ENCODE measurements at regions not wholly inside any gene's neighbourhood (a gene's known extent, or its start where the extent isn't known, plus 50 kb on each side); places are given as distances from the start of the nearest gene placed in this dataset.

DNA sequence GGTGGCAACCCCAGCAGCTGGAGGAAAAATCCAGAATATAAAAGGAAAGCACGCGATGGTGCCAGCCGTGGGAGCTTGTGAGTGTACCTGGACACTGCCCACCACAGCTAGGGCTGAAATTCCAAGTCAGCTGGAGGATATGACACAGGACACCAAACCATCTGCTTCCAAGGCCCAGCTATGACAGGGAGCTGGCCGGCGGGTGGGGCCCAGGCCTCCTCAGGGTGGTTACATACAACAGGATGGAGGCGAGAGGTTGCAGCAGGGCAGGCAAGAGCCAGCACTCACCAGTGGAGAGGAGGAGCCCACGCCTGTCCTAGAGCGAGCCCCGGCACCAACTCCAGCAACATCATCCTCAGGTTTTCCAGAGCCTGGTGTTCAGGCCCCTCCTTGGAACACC is 163.2 kb upstream of the RPL38 start:
- Histone ChIP-seq H3K27ac (no peak overlapping the region), H3K4me3 (no peak overlapping the region), H3K4me1 (replicated peaks in 1 of 2) (peaks cover 6 to 32% of the 10 kb centered on the region in 2 donors)
- ATAC-seq (replicated peaks in 6 of 8): peak in 1 of 8 experiments; percentile 6
- 93 to 100% methylated on average over 3 to 4 of the region's 9 CpGs; no CpG with 5 or more reads in 8 of the 10 experiments for WGBS, 10 experiments
- in situ Hi-C loops (cut with MboI; ENCODE audit: low pct_unique_long_range_greater_than_20kb in 2 of 9, low sequenced_read_pairs in 9 of 9, unreplicated experiment in 9 of 9): no loop called here

DNA sequence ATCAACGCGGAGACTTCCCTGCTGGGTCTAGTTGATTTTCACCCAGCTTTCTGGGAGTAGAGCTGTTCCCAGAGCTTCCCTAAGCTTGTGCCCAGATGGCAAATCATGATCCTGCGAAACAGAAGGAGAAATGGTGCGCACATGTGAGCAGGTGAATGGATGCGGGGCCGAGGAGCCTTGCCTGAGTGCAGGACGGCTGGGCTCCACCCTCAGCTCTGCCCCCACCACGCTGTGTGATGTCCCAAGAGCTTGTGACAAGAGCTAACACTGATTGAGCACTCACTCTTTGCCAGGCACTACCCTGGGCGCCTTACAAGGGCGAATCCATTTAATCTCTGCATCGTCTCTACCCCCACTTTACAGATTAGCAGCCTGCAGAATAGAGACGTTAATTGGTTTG is 162.7 kb upstream of the RPL38 start:
- in situ Hi-C loops (cut with MboI; ENCODE audit: low pct_unique_long_range_greater_than_20kb in 2 of 9, low sequenced_read_pairs in 9 of 9, unreplicated experiment in 9 of 9): no loop called here
- Histone ChIP-seq H3K27ac (no peak overlapping the region), H3K4me1 (replicated peaks in 1 of 2) (peaks cover 10 to 36% of the 10 kb centered on the region in 2 donors), H3K4me3 (no peak overlapping the region)
- WGBS, 10 experiments: 35 to 90% (median 71%) methylated on average over 2 to 8 of the region's 12 CpGs; no CpG with 5 or more reads in 5 of the 10 experiments
- ATAC-seq (replicated peaks in 6 of 8): no peak

DNA sequence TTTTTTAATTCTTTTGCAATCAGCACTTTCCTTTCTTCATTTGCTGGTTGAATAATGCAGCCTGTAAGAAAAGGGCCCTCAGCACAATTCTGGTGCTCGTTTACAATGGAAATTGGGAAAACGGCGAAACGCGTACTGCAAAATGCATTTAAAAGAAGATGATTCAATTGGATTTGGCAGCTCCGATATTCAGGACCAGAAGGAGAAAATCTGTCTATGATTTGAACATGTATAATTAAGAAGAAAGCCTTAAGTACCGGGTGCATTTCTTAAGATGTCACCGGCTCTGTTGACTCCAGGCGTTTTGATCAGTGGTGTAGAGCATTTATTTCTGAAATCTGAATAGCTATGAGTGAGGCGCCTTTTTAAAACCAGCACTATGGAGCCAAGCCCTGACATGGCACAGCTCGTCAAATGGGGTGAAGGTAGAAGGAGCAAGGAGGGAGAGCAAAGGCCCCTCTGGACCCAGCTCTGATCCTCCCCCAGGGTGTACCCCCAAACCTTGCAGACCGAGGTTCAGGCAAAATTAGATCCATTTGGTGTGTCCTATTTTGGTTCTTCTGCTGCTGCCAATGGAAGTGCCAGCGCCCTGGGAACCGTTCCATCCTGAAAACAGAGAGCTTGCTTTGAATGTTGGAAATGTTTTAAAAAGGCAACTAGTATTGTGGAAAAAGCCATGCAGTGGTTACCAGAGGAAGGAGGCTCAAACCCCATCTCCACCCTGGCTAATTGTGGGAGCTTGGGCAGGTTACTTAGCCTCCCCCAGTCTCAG is 161.4 kb upstream of the RPL38 start:
- 43 to 100% (median 72%) methylated on average over 1 to 14 of the region's 14 CpGs for WGBS, 10 experiments
- no peak for ATAC-seq (replicated peaks in 6 of 8)
- in situ Hi-C loops (cut with MboI; ENCODE audit: low pct_unique_long_range_greater_than_20kb in 2 of 9, low sequenced_read_pairs in 9 of 9, unreplicated experiment in 9 of 9): no loop called here
- H3K27ac ChIP-seq: peak overlapping the region in 1 of 2 donors; percentile 16
- H3K4me3 ChIP-seq: no peak overlapping the region
- H3K4me1 ChIP-seq (replicated peaks in 1 of 2): peaks cover 15 to 37% of the 10 kb centered on the region in 2 donors

GRCh38 chr17:74042744-74043486 is 160.6 kb upstream of the RPL38 start:
- WGBS, 10 experiments: 0 to 100% (median 76%) methylated on average over 1 to 7 of the region's 8 CpGs; no CpG with 5 or more reads in 4 of the 10 experiments
- Histone ChIP-seq H3K27ac (peak overlapping the region in 1 of 2 donors; percentile 70), H3K4me1 (replicated peaks in 1 of 2) (peaks cover 14 to 29% of the 10 kb centered on the region in 2 donors), H3K4me3 (no peak overlapping the region)
- peak; percentile 54 to 99 (median 94) for ATAC-seq (replicated peaks in 6 of 8)
- in situ Hi-C loops (cut with MboI; ENCODE audit: low pct_unique_long_range_greater_than_20kb in 2 of 9, low sequenced_read_pairs in 9 of 9, unreplicated experiment in 9 of 9): no loop called here

- Histone ChIP-seq H3K27ac (no peak overlapping the region), H3K4me1 (replicated peaks in 1 of 2) (peaks cover 23 to 34% of the 10 kb centered on the region in 2 donors), H3K4me3 (no peak overlapping the region)
- in situ Hi-C loops (cut with MboI; ENCODE audit: low pct_unique_long_range_greater_than_20kb in 2 of 9, low sequenced_read_pairs in 9 of 9, unreplicated experiment in 9 of 9): no loop called here
- ATAC-seq (replicated peaks in 6 of 8): no peak
- 52 to 100% (median 88%) methylated on average over 1 to 3 of the region's 4 CpGs; no CpG with 5 or more reads in 2 of the 10 experiments for WGBS, 10 experiments
Measured at GRCh38 chr17:74043976-74044375, 159.5 kb upstream of the RPL38 start.

DNA sequence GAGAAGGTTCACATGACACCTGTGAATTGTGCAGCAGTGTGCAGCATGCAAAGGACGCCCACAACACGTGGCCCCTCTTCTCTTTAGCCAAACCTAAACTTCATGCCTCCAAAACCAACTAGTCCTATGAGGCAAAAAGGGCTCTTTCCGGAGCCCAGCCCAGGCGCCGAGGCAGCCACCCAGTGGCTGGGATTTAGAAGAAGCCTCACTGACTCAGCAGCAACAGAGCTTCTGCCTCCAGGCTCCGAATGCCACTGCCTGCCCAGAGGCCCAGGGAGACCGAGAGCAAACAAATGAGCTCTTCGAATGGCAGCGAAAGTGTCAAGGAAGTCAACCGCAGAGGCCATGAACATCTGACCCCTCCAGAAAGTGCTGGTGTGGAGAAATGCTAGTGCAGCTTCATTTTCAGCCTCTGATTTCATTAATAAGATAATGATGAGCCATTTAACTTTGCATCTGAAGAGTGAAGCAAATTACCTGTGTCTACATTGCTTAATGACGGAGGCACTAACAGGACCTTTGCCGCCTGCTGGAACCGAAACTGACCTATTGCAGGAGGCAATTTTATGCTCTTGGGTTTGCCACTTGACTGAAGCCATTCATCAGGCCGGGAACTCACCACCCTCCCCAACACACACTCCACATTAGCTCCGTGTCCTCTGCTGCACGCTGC is 157.7 kb upstream of the RPL38 start:
- WGBS, 10 experiments: 20 to 72% (median 45%) methylated on average over 2 to 6 of the region's 16 CpGs; no CpG with 5 or more reads in 3 of the 10 experiments
- in situ Hi-C loops (cut with MboI; ENCODE audit: low pct_unique_long_range_greater_than_20kb in 2 of 9, low sequenced_read_pairs in 9 of 9, unreplicated experiment in 9 of 9): no loop called here
- peak in 2 of 8 experiments; percentile 8 to 12 for ATAC-seq (replicated peaks in 6 of 8)
- H3K4me1 ChIP-seq (replicated peaks in 1 of 2): peaks cover 41 to 52% of the 10 kb centered on the region in 2 donors
- H3K27ac ChIP-seq: no peak overlapping the region
- H3K4me3 ChIP-seq: no peak overlapping the region

DNA sequence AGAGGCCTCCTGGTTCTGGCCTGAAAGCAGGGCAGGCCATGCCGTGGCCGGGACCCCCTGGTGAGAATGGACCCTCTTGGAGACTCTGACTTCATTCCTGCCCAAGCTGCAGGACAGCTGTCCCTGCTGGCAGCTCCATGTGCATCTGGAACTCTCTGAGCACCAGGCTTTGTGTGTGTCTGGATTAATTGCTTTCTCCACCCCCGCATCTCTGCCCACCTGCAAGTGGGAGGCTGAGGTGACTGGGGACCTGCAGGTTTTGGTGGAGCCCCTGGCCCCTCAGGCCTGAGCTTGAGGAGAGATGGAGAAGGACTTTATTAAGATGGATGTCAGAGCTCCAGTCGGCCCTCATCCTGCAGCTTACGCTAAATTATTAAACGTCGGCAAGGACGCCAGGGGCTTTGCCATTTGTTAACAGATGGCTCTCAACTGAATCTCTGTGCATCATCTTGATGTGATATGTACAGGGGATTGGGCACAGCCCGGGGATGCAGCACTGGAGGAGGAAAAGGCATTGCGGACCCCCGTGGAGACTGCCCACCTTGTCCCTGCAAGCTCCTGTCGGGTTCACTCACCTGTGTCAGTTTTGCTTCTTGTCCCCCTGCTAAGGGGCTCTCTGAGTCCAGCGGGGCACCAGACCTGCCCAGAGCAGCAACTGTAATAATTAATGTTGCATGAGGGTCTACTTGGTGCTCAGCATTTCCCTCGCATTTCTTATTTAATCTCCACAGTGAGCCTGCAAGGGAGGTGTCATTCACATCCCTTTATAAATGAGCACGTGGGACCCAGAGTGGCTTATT is 154.1 kb upstream of the RPL38 start:
- in situ Hi-C loops (cut with MboI; ENCODE audit: low pct_unique_long_range_greater_than_20kb in 2 of 9, low sequenced_read_pairs in 9 of 9, unreplicated experiment in 9 of 9): no loop called here
- Histone ChIP-seq H3K27ac (peak overlapping the region; percentile 23 to 60), H3K4me1 (replicated peaks in 1 of 2) (peaks cover 52% of the 10 kb centered on the region in 2 donors), H3K4me3 (no peak overlapping the region)
- 0 to 89% (median 64%) methylated on average over 2 to 11 of the region's 15 CpGs; no CpG with 5 or more reads in 2 of the 10 experiments for WGBS, 10 experiments
- ATAC-seq (replicated peaks in 6 of 8): peak in 3 of 8 experiments; percentile 3 to 5 (median 3)

DNA sequence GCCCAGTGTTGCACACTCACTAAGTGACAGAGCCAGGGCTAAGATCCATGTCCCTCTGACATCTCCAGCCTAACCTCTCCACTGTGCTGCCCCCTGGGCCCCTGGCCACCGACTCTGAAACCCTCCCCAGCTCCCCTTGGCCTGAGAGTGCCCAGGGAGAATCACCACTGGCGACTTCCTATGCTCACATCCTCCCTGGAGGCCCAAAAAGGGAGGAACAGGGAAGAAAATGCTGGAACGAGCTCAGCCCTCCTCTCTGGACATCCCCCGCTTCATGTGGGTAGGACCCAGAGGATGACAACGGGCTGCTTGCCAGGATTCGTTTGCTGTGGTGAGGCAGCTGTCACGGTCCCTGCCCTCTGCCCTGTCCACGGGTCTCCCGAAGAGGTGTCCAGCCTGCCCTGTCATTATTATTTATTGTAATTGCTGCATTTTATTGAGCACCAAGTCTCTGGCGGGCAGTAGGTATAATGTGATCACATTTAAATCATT is 153.5 kb upstream of the RPL38 start:
- in situ Hi-C loops (cut with MboI; ENCODE audit: low pct_unique_long_range_greater_than_20kb in 2 of 9, low sequenced_read_pairs in 9 of 9, unreplicated experiment in 9 of 9): no loop called here
- Histone ChIP-seq H3K4me3 (no peak overlapping the region), H3K4me1 (replicated peaks in 1 of 2) (peaks cover 52 to 54% of the 10 kb centered on the region in 2 donors), H3K27ac (peak overlapping the region; percentile 60 to 63)
- 0 to 70% (median 50%) methylated on average over 1 to 6 of the region's 10 CpGs; no CpG with 5 or more reads in 5 of the 10 experiments for WGBS, 10 experiments
- ATAC-seq (replicated peaks in 6 of 8): peak in 5 of 8 experiments; percentile 76 to 87 (median 83)

GRCh38 chr17:74051348-74051747 is 152.1 kb upstream of the RPL38 start:
- WGBS, 10 experiments: 18 to 81% (median 68%) methylated on average over 1 to 8 of the region's 8 CpGs; no CpG with 5 or more reads in 4 of the 10 experiments
- Histone ChIP-seq H3K27ac (no peak overlapping the region), H3K4me3 (no peak overlapping the region), H3K4me1 (replicated peaks in 1 of 2) (peaks cover 46 to 48% of the 10 kb centered on the region in 2 donors)
- in situ Hi-C loops (cut with MboI; ENCODE audit: low pct_unique_long_range_greater_than_20kb in 2 of 9, low sequenced_read_pairs in 9 of 9, unreplicated experiment in 9 of 9): no loop called here
- peak in 5 of 8 experiments; percentile 32 to 69 (median 45) for ATAC-seq (replicated peaks in 6 of 8)

DNA sequence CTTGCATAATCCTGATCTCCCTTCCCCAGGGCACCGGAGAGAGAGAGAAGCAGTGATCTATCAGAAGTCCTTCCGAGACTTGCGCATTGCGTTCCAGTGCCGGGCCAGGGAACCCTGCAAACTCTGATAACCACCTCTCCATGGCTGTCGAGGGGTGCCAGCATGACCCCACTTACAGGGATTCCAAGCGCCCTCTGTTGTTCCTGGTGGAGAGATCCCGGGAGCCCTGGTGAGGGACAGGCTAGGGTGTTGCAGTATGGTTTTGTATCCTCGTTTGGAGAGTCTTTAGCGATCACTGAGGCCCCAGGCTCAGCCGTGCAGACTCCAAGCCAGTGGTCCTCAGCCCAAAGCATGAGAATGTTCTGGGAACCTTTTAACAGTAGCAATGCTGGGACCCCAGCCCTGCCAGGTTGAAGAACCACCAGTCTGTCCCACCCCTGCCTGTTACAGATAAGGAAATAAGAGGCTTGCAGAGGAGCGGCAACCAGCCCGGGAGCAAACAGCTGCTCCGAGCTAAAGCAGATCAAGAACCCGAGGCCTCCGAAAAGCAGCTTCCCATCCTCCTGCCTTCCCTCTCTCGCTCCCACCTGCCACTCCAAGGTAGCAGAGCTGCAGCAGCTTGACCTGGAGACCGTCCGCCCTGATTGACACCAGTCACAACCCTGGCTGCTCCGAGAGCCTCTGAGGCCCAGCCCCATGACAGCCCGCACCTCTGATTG is 150.3 kb upstream of the RPL38 start:
- no peak overlapping the region for H3K4me3 ChIP-seq
- peaks cover 44 to 48% of the 10 kb centered on the region in 2 donors for H3K4me1 ChIP-seq (replicated peaks in 1 of 2)
- peak in 1 of 8 experiments; percentile 29 for ATAC-seq (replicated peaks in 6 of 8)
- 10 to 100% (median 73%) methylated on average over 2 to 10 of the region's 21 CpGs; no CpG with 5 or more reads in 3 of the 10 experiments for WGBS, 10 experiments
- no peak overlapping the region for H3K27ac ChIP-seq
- in situ Hi-C loops (cut with MboI; ENCODE audit: low pct_unique_long_range_greater_than_20kb in 2 of 9, low sequenced_read_pairs in 9 of 9, unreplicated experiment in 9 of 9): no loop called here

DNA sequence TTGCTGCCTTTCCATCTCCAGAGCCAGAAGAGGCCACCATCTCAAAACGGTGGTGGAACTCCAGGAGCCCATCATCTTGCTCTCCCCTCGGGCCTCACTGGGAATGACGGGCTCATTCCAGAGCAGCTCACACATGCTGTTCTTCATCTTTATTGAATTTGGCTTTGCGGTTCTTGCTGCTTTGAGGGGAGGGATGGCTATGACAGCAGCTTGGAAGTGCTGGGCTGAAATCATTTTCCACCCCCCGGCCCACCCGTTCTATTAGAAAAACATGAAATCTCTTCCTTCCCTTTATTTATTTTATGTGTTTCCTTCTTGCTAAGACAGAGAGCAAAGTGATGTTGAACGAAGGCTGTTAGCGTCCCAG is 149.8 kb upstream of the RPL38 start:
- in situ Hi-C loops (cut with MboI; ENCODE audit: low pct_unique_long_range_greater_than_20kb in 2 of 9, low sequenced_read_pairs in 9 of 9, unreplicated experiment in 9 of 9): no loop called here
- peaks cover 38 to 45% of the 10 kb centered on the region in 2 donors for H3K4me1 ChIP-seq (replicated peaks in 1 of 2)
- WGBS, 10 experiments: 25 to 97% (median 66%) methylated on average over 2 to 8 of the region's 8 CpGs; no CpG with 5 or more reads in 2 of the 10 experiments
- ATAC-seq (replicated peaks in 6 of 8): no peak
- no peak overlapping the region for H3K27ac ChIP-seq
- H3K4me3 ChIP-seq: no peak overlapping the region

Measured in motor neuron (in vitro differentiated cells).